Head of caudate nucleus (tissue), 42 donors: ENCODE measurements at regions not wholly inside any gene's neighbourhood (a gene's known extent, or its start where the extent isn't known, plus 50 kb on each side); places are given as distances from the start of the nearest gene placed in this dataset.

Experiments used
- DNase-seq, 42 donors: peaks; one replicate each; pipeline versions ENCODE4 v3.0.0 to v3.0.0-alpha.2; 2020 to 2021; ENCODE audit warnings: mixed read lengths in 7 of 42
- intact Hi-C: fragments of 100-400 bp; cut with DNase I; formaldehyde crosslinking; loops from one replicate; pipeline ENCODE4 v1.15.0; 2022

GRCh38 chr11:70715166-70715951 lies 317.0 kb downstream of the CTTN start:
- no peak for DNase-seq
- intact Hi-C loops = no loop called here

GRCh38 chr11:70716216-70716615 lies 317.9 kb downstream of the CTTN start:
- intact Hi-C loops = no loop called here
- peak in 2 of 42 donors; percentile 15 to 17 for DNase-seq

GRCh38 chr11:70716986-70717775 lies 318.9 kb downstream of the CTTN start:
- DNase-seq = no peak
- intact Hi-C loops = no loop called here

GRCh38 chr11:70717936-70718595 lies 319.7 kb downstream of the CTTN start:
- DNase-seq = peak in 17 of 42 donors; percentile 13 to 77 (median 31)
- intact Hi-C loops = no loop called here

GRCh38 chr11:70719516-70719915 lies 321.2 kb downstream of the CTTN start:
- intact Hi-C loops = no loop called here

GRCh38 chr11:70720281-70720680 lies 322.0 kb downstream of the CTTN start:
- intact Hi-C loops = no loop called here
- DNase-seq = no peak

More at GRCh38 chr11:70719516-70719915, 321.2 kb downstream of the CTTN start:
- no peak for DNase-seq

- no peak for DNase-seq
Observed at GRCh38 chr11:70721006-70721405, 322.7 kb downstream of the CTTN start.

GRCh38 chr11:70725278-70725677 lies 326.9 kb downstream of the CTTN start:
- peak in 17 of 42 donors; percentile 13 to 67 (median 35) for DNase-seq
- intact Hi-C loops = no loop called here

More at GRCh38 chr11:70721006-70721405, 322.7 kb downstream of the CTTN start:
- intact Hi-C loops = no loop called here

GRCh38 chr11:70725739-70726138 lies 327.4 kb downstream of the CTTN start:
- intact Hi-C loops = no loop called here
- no peak for DNase-seq

GRCh38 chr11:70727021-70727420 lies 328.7 kb downstream of the CTTN start:
- intact Hi-C loops = no loop called here
- no peak for DNase-seq

- intact Hi-C loops = no loop called here
Observed at GRCh38 chr11:70727899-70728620, 329.7 kb downstream of the CTTN start.

GRCh38 chr11:70729949-70730348 lies 331.6 kb downstream of the CTTN start:
- intact Hi-C loops = no loop called here
- no peak for DNase-seq

More at GRCh38 chr11:70727899-70728620, 329.7 kb downstream of the CTTN start:
- no peak for DNase-seq

GRCh38 chr11:70730411-70730810 lies 332.1 kb downstream of the CTTN start:
- DNase-seq = no peak
- intact Hi-C loops = no loop called here

- no peak for DNase-seq
Observed at GRCh38 chr11:70731271-70732022, 333.1 kb downstream of the CTTN start.

GRCh38 chr11:70732023-70732880 lies 333.9 kb downstream of the CTTN start:
- intact Hi-C loops = no loop called here
- DNase-seq = no peak

More at GRCh38 chr11:70731271-70732022, 333.1 kb downstream of the CTTN start:
- intact Hi-C loops = no loop called here

- peak; percentile 19 to 93 (median 74) for DNase-seq
- intact Hi-C loops = no loop called here
Observed at GRCh38 chr11:70732881-70733196, 334.5 kb downstream of the CTTN start.
